SK-N-MC (cell line): ENCODE measurements at regions not wholly inside any gene's neighbourhood (a gene's known extent, or its start where the extent isn't known, plus 50 kb on each side); places are given as distances from the start of the nearest gene placed in this dataset.

Experiments
- DNase-seq: peaks from one replicate; pipeline ENCODE4 v3.0.0-alpha.2; 2011; ENCODE audit warnings: low read depth, low spot score
- H3K27ac ChIP-seq: fragments of 200-600 bp; sonication (generic); 2 replicates; pipeline ENCODE4 v1.5.1; 2016; ENCODE audit warnings: mixed run types
- H3K36me3 ChIP-seq: fragments of 200-600 bp; sonication (generic); 2 replicates; pipeline ENCODE4 v1.6.1; 2017; ENCODE audit warnings: antibody characterized with exemption, low read length, mixed read lengths; ENCODE audit not compliant: insufficient read depth
- H3K4me3 ChIP-seq: fragments of 200-600 bp; sonication (generic); 2 replicates; pipeline ENCODE4 v1.5.1; 2016
- H3K9ac ChIP-seq: fragments of 200-600 bp; sonication (generic); 2 replicates; pipeline ENCODE4 v1.8.0; 2017; ENCODE audit warnings: mixed run types, mixed read lengths; ENCODE audit not compliant: insufficient read length
- H3K9me3 ChIP-seq: fragments of 200-600 bp; sonication (generic); 2 replicates; pipeline ENCODE4 v1.6.1; 2017; ENCODE audit warnings: low read depth, mild to moderate bottlenecking, antibody characterized with exemption, low read length, moderate library complexity, mixed read lengths
- EZH2 ChIP-seq: fragments of 200-600 bp; sonication (generic); IDR thresholded peaks from one replicate; pipeline ENCODE4 v1.6.1; 2017; ENCODE audit warnings: antibody characterized with exemption
- FOXP2 ChIP-seq: optimal IDR thresholded peaks from 2 replicates; pipeline ENCODE3; 2011; ENCODE audit warnings: mild to moderate bottlenecking, moderate library complexity; ENCODE audit not compliant: insufficient read depth; ENCODE audit errors: extremely low read length, control extremely low read depth
- POLR2AphosphoS5 ChIP-seq: IDR thresholded peaks from 2 replicates; pipeline ENCODE4 v1.6.1; 2012; ENCODE audit warnings: mild to moderate bottlenecking, low read depth, low read length, borderline replicate concordance

DNA sequence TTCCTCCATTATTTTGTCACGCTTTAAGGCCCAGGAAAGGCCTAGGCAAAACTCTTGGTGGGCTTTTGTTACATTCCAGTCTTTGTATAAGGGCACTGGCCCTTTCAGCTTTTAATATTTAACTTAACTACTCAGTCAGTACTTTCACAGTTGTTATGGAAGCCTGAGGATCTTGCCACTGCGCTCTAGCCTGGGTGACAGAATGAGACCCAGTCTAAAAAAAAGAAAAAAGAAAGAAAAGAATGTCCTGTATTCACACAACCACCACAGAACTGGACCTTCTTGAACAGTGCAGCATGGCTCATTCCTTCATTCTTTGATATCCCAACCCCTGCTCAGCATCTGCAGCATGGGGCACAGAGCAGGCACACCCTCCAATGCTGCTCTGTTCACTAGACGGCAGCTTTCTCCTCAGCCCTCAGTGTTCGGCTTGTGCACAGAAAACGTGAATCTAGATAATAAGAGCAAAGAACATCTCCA is 59.6 kb upstream of the EPCAM start:
- Histone ChIP-seq H3K9ac (peak overlapping the region; percentile 29), H3K36me3 (no peaks in the 10 kb centered on the region), H3K9me3 (no peaks in the 10 kb centered on the region), H3K4me3 (no peak overlapping the region), H3K27ac (no peak overlapping the region)
- TF ChIP-seq FOXP2 (no peak), POLR2AphosphoS5 (no peak), EZH2 (no peak)
- DNase-seq = no peak

GRCh38 chr2:47307066-47307465 is 62.0 kb upstream of the EPCAM start:
- Histone ChIP-seq H3K9ac (no peak overlapping the region), H3K27ac (no peak overlapping the region), H3K4me3 (no peak overlapping the region), H3K9me3 (no peaks in the 10 kb centered on the region), H3K36me3 (no peaks in the 10 kb centered on the region)
- DNase-seq = no peak
- TF ChIP-seq POLR2AphosphoS5 (no peak), FOXP2 (no peak), EZH2 (no peak)

- no peak overlapping the region for H3K9ac ChIP-seq
- no peak overlapping the region for H3K27ac ChIP-seq
- no peak for DNase-seq
- H3K9me3 ChIP-seq = no peaks in the 10 kb centered on the region
- no peaks in the 10 kb centered on the region for H3K36me3 ChIP-seq
- H3K4me3 ChIP-seq = no peak overlapping the region
- no peak for TF ChIP-seq POLR2AphosphoS5
- TF ChIP-seq FOXP2 = no peak
- no peak for TF ChIP-seq EZH2
These were observed 64.5 kb upstream of the EPCAM start for GRCh38 chr2:47304654-47305053.

GRCh38 chr2:47303341-47304148 is 65.6 kb upstream of the EPCAM start:
- no peak overlapping the region for H3K9ac ChIP-seq
- H3K27ac ChIP-seq = no peak overlapping the region

GRCh38 chr2:47302308-47302707 is 66.8 kb upstream of the EPCAM start:
- no peak overlapping the region for H3K27ac ChIP-seq
- DNase-seq = no peak
- no peak overlapping the region for H3K4me3 ChIP-seq
- TF ChIP-seq EZH2 (no peak), FOXP2 (no peak), POLR2AphosphoS5 (no peak)
- H3K9ac ChIP-seq = no peak overlapping the region
- H3K36me3 ChIP-seq = no peaks in the 10 kb centered on the region
- H3K9me3 ChIP-seq = no peaks in the 10 kb centered on the region

More at GRCh38 chr2:47303341-47304148, 65.6 kb upstream of the EPCAM start:
- no peak overlapping the region for H3K4me3 ChIP-seq
- H3K36me3 ChIP-seq = no peaks in the 10 kb centered on the region
- H3K9me3 ChIP-seq = no peaks in the 10 kb centered on the region
- TF ChIP-seq POLR2AphosphoS5 = no peak
- TF ChIP-seq FOXP2 = no peak
- TF ChIP-seq EZH2 = no peak
- no peak for DNase-seq

DNA sequence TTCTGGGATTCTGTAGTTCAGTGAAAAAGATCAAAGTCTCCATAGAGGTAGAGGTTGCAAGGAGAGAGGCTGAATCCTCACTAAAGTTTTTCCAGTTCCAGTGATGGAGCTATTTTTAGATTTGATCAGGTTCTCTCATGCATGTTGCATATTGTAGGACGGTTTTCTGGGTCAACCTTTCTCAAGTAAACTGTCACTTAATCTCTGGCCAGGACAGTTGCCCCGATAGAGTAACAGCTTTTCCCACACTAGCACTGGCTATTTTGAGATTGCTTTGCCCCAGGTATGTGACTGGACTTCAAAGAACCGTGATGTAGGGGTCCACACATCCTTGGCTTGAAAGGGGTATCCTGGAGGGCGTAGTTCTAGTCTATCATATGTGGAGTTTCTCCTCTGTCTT is 67.4 kb upstream of the EPCAM start:
- no peaks in the 10 kb centered on the region for H3K36me3 ChIP-seq
- no peak overlapping the region for H3K27ac ChIP-seq
- no peak for TF ChIP-seq EZH2
- no peak for TF ChIP-seq FOXP2
- TF ChIP-seq POLR2AphosphoS5 = no peak
- no peaks in the 10 kb centered on the region for H3K9me3 ChIP-seq
- H3K4me3 ChIP-seq = no peak overlapping the region
- H3K9ac ChIP-seq = no peak overlapping the region
- DNase-seq = no peak

DNA sequence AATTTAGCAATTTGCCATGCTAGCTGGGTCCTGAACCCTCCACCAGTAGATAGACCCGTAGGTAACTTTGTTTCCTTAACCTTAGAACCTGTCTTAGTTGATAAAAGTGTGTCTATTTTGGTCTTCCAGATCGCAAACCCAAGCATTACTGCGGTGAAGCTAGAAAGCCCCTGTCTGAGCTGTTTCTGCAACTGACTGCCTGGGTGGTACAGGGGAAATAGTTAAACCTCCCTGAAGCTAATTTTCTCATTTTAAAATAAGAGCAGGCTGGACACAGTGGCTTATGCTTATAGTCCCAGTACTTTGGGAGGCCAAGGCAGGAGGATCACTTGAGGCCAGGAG is 67.9 kb upstream of the EPCAM start:
- H3K4me3 ChIP-seq = no peak overlapping the region
- no peaks in the 10 kb centered on the region for H3K9me3 ChIP-seq
- H3K9ac ChIP-seq = no peak overlapping the region
- no peak overlapping the region for H3K27ac ChIP-seq
- TF ChIP-seq FOXP2 = no peak
- TF ChIP-seq EZH2 = no peak
- no peak for TF ChIP-seq POLR2AphosphoS5
- H3K36me3 ChIP-seq = no peaks in the 10 kb centered on the region
- DNase-seq = no peak

- Histone ChIP-seq H3K9me3 (no peaks in the 10 kb centered on the region), H3K27ac (no peak overlapping the region), H3K36me3 (no peaks in the 10 kb centered on the region), H3K4me3 (no peak overlapping the region), H3K9ac (no peak overlapping the region)
- no peak for TF ChIP-seq FOXP2
- no peak for TF ChIP-seq EZH2
- no peak for TF ChIP-seq POLR2AphosphoS5
- no peak for DNase-seq
These were observed 68.4 kb upstream of the EPCAM start for GRCh38 chr2:47300609-47301276.
